ENCODE measurements at regions not wholly inside any gene's neighbourhood (a gene's known extent, or its start where the extent isn't known, plus 50 kb on each side); places are given as distances from the start of the nearest gene placed in this dataset.
A peak's percentile ranks its signal among the peaks of the same experiment; 100 is the strongest.

GRCh38 chr18:7447318-7448028, 119.6 kb upstream of the PTPRM start:
- H3K27me3 ChIP-seq (ENCODE audit: control insufficient read depth in 1 of 2, insufficient read depth in 2 of 2, low read length in 2 of 2): no peaks in the 10 kb centered on the region
- 46 to 49% methylated on average over 2 of the region's 2 CpGs for WGBS, 2 donors
- no peaks in the 10 kb centered on the region for H3K9me3 ChIP-seq (ENCODE audit: control insufficient read depth in 2 of 2, insufficient read depth in 1 of 2, low read depth in 1 of 2, low read length in 1 of 2)
- no peaks in the 10 kb centered on the region for H3K4me1 ChIP-seq (ENCODE audit: control insufficient read depth in 2 of 2, insufficient read depth in 2 of 2, low read length in 1 of 2)
- no peak overlapping the region for H3K4me3 ChIP-seq (ENCODE audit: low read depth in 1 of 2, low read length in 2 of 2)
- H3K36me3 ChIP-seq (ENCODE audit: control insufficient read depth in 2 of 2, insufficient read depth in 2 of 2, low read length in 1 of 2): no peaks in the 10 kb centered on the region
- no peak overlapping the region for H3K27ac ChIP-seq (ENCODE audit: low read depth in 2 of 2, low read length in 1 of 2)

DNA sequence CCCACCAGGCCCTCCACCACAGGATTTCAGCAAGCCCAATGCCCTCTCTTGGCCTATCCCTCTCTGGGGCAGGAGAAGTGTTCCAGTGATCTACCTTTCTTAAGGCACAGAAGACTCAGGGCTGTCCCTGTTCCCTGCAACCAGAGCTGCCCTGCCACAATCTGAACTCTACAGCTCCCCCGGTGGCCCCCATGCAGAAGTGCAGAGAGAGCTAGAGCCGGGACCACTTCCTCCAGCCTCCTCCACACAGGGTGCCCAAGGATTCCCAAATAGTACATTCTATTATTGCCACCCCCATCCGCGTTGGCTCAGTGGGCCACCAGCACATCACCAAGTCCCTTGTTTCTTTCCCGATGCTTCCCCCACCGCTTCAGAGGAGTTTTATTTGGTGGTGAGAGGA, 114.8 kb upstream of the PTPRM start:
- Histone ChIP-seq H3K36me3 (ENCODE audit: control insufficient read depth in 2 of 2, insufficient read depth in 2 of 2, low read length in 1 of 2) (no peaks in the 10 kb centered on the region), H3K4me1 (ENCODE audit: control insufficient read depth in 2 of 2, insufficient read depth in 2 of 2, low read length in 1 of 2) (no peaks in the 10 kb centered on the region), H3K4me3 (ENCODE audit: low read depth in 1 of 2, low read length in 2 of 2) (no peak overlapping the region), H3K9me3 (ENCODE audit: control insufficient read depth in 2 of 2, insufficient read depth in 1 of 2, low read depth in 1 of 2, low read length in 1 of 2) (no peaks in the 10 kb centered on the region), H3K27ac (ENCODE audit: low read depth in 2 of 2, low read length in 1 of 2) (no peak overlapping the region), H3K27me3 (ENCODE audit: control insufficient read depth in 1 of 2, insufficient read depth in 2 of 2, low read length in 2 of 2) (no peaks in the 10 kb centered on the region)
- 42 to 53% methylated on average over 6 of the region's 6 CpGs for WGBS, 2 donors

- H3K36me3 ChIP-seq (ENCODE audit: control insufficient read depth in 2 of 2, insufficient read depth in 2 of 2, low read length in 1 of 2): no peaks in the 10 kb centered on the region
- H3K9me3 ChIP-seq (ENCODE audit: control insufficient read depth in 2 of 2, insufficient read depth in 1 of 2, low read depth in 1 of 2, low read length in 1 of 2): no peaks in the 10 kb centered on the region
- H3K4me3 ChIP-seq (ENCODE audit: low read depth in 1 of 2, low read length in 2 of 2): no peak overlapping the region
- WGBS, 2 donors: 89 to 92% methylated on average over 6 of the region's 6 CpGs
- no peaks in the 10 kb centered on the region for H3K27me3 ChIP-seq (ENCODE audit: control insufficient read depth in 1 of 2, insufficient read depth in 2 of 2, low read length in 2 of 2)
- H3K27ac ChIP-seq (ENCODE audit: low read depth in 2 of 2, low read length in 1 of 2): no peak overlapping the region
- no peaks in the 10 kb centered on the region for H3K4me1 ChIP-seq (ENCODE audit: control insufficient read depth in 2 of 2, insufficient read depth in 2 of 2, low read length in 1 of 2)
Observed at GRCh38 chr18:7454429-7454828, 112.7 kb upstream of the PTPRM start.

DNA sequence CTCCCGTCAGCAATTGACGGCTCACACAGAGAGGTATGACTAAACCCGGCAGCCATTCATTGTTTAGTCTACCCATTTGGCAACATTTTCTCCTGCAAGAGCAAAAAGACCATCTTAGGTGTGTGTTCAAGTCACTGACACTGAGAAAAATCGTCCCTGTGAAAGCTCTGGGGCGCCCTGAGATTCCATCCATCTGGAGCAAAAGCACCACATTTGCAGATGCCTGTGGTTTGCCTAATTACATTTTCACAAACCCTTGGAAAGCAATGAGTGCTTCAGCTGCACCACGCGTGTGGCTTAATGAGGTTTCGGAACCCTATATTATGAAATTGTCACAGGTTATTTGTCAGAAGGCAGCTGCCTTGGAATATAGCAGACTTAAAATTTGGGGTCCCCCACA, 110.7 kb upstream of the PTPRM start:
- no peak overlapping the region for H3K27ac ChIP-seq (ENCODE audit: low read depth in 2 of 2, low read length in 1 of 2)
- WGBS, 2 donors: 82 to 86% methylated on average over 8 of the region's 8 CpGs
- H3K9me3 ChIP-seq (ENCODE audit: control insufficient read depth in 2 of 2, insufficient read depth in 1 of 2, low read depth in 1 of 2, low read length in 1 of 2): no peaks in the 10 kb centered on the region
- no peaks in the 10 kb centered on the region for H3K4me1 ChIP-seq (ENCODE audit: control insufficient read depth in 2 of 2, insufficient read depth in 2 of 2, low read length in 1 of 2)
- H3K27me3 ChIP-seq (ENCODE audit: control insufficient read depth in 1 of 2, insufficient read depth in 2 of 2, low read length in 2 of 2): no peaks in the 10 kb centered on the region
- no peaks in the 10 kb centered on the region for H3K36me3 ChIP-seq (ENCODE audit: control insufficient read depth in 2 of 2, insufficient read depth in 2 of 2, low read length in 1 of 2)
- H3K4me3 ChIP-seq (ENCODE audit: low read depth in 1 of 2, low read length in 2 of 2): no peak overlapping the region

DNA sequence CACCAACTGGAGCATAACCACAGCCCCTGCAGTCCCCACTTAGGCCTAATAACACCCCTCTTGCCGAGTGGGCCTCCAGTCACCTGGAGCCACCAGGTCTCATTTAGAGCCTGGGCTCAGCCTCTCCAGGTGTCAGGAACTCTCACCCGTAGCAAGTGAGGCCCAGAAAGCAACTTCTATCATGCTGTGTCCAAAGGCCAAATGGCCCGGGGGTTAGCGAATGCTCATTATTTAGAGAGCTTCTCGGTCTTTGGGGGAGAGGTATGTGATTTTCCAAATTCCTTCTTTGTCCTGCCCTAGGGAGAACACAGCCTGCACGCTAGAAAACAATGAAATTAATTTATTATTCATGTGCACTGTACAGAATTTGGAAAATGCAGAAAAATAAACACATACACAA, 109.9 kb upstream of the PTPRM start:
- H3K27me3 ChIP-seq (ENCODE audit: control insufficient read depth in 1 of 2, insufficient read depth in 2 of 2, low read length in 2 of 2): no peaks in the 10 kb centered on the region
- 80 to 87% methylated on average over 6 of the region's 6 CpGs for WGBS, 2 donors
- no peaks in the 10 kb centered on the region for H3K4me1 ChIP-seq (ENCODE audit: control insufficient read depth in 2 of 2, insufficient read depth in 2 of 2, low read length in 1 of 2)
- no peaks in the 10 kb centered on the region for H3K36me3 ChIP-seq (ENCODE audit: control insufficient read depth in 2 of 2, insufficient read depth in 2 of 2, low read length in 1 of 2)
- H3K4me3 ChIP-seq (ENCODE audit: low read depth in 1 of 2, low read length in 2 of 2): no peak overlapping the region
- no peaks in the 10 kb centered on the region for H3K9me3 ChIP-seq (ENCODE audit: control insufficient read depth in 2 of 2, insufficient read depth in 1 of 2, low read depth in 1 of 2, low read length in 1 of 2)
- H3K27ac ChIP-seq (ENCODE audit: low read depth in 2 of 2, low read length in 1 of 2): no peak overlapping the region

GRCh38 chr18:7458884-7459283, 108.2 kb upstream of the PTPRM start:
- H3K4me1 ChIP-seq (ENCODE audit: control insufficient read depth in 2 of 2, insufficient read depth in 2 of 2, low read length in 1 of 2): no peaks in the 10 kb centered on the region

DNA sequence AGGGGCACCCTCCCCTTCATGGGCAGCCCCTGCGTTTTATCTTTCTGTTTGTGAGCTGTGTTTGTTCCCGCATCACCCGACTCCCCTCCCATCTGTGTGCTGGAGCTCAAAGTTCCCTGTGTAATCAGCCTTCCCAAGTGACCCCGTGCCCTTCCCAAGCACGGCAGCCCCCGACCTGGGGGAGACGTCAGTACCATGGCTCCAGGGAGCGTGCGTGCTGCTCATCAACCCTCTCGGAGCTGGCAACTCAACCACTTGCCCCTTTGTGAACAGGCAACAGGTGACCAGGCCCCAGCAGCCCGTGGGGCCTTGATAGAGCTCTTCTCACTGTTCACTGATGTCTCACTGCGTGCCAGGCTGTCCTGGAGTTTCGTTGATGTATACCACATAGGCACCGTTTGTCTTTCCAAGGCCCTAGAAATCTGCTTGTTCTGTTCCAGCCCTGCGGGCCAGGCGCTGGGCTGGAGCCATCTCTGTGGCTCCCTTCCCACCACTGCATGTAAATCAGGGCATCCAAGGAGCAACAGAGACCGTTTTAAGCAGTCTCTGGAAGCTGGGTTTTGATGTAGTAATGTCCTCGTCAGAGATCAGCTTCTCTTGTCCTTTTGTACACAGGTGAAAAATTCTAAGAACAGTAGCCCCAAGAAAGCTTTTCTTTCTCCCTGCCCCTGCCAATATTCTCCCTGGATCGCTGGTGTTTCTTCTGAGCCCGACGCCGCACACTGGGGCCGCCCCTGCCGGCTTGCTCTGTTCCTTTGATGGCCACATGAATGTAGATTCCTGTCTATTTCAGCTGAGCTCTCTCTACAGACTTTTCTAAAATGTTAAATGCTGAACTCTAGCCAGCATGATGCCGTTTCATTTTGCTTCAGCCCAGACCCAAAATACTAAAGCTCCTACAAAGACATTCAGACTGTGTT, 107.0 kb upstream of the PTPRM start:
- peak overlapping the region in 1 of 2 donors; percentile 11 for H3K4me3 ChIP-seq (ENCODE audit: low read depth in 1 of 2, low read length in 2 of 2)
- no peaks in the 10 kb centered on the region for H3K27me3 ChIP-seq (ENCODE audit: control insufficient read depth in 1 of 2, insufficient read depth in 2 of 2, low read length in 2 of 2)
- no peaks in the 10 kb centered on the region for H3K9me3 ChIP-seq (ENCODE audit: control insufficient read depth in 2 of 2, insufficient read depth in 1 of 2, low read depth in 1 of 2, low read length in 1 of 2)
- WGBS, 2 donors: 46 to 48% methylated on average over 25 of the region's 25 CpGs
- H3K27ac ChIP-seq (ENCODE audit: low read depth in 2 of 2, low read length in 1 of 2): peak overlapping the region; percentile 1 to 74
- H3K4me1 ChIP-seq (ENCODE audit: control insufficient read depth in 2 of 2, insufficient read depth in 2 of 2, low read length in 1 of 2): no peaks in the 10 kb centered on the region
- H3K36me3 ChIP-seq (ENCODE audit: control insufficient read depth in 2 of 2, insufficient read depth in 2 of 2, low read length in 1 of 2): no peaks in the 10 kb centered on the region

More at GRCh38 chr18:7458884-7459283, 108.2 kb upstream of the PTPRM start:
- H3K4me3 ChIP-seq (ENCODE audit: low read depth in 1 of 2, low read length in 2 of 2): no peak overlapping the region
- no peaks in the 10 kb centered on the region for H3K36me3 ChIP-seq (ENCODE audit: control insufficient read depth in 2 of 2, insufficient read depth in 2 of 2, low read length in 1 of 2)
- no peak overlapping the region for H3K27ac ChIP-seq (ENCODE audit: low read depth in 2 of 2, low read length in 1 of 2)
- H3K27me3 ChIP-seq (ENCODE audit: control insufficient read depth in 1 of 2, insufficient read depth in 2 of 2, low read length in 2 of 2): no peaks in the 10 kb centered on the region
- 69 to 71% methylated on average over 1 of the region's 1 CpG for WGBS, 2 donors
- no peaks in the 10 kb centered on the region for H3K9me3 ChIP-seq (ENCODE audit: control insufficient read depth in 2 of 2, insufficient read depth in 1 of 2, low read depth in 1 of 2, low read length in 1 of 2)

DNA sequence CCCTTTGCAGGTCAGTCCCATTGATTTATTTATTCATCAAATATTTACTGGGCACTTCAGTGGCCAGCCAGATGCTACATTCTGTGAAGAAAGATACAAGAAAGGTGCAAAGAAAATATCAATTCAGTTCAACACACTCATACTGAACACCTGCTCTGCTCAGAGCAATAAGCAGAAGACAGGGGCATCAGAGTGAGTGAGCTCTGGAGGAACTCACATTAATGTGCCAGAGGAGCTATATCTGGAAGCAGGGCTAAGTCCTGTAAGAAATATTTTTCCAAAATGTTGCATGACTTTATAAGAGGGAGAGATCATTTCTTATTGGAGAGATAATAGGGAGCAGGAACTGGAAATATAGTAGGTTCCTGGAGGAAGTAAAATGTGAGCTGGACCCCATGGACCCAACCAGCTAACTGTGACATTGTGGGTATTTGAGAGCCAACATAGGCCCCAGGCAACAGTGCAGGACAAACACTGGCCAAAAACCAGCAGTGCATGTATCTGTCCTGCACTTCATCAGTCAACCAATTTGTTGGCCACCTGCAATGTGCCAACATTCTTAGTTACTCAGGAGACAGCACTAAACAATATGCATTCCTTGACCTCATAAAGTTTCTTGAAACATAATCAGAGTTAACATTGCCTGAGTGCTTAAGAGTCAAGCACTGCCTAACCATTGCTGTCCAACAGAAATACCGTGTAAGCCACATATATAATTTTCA, 102.7 kb upstream of the PTPRM start:
- no peak overlapping the region for H3K4me3 ChIP-seq (ENCODE audit: low read depth in 1 of 2, low read length in 2 of 2)
- 52 to 58% methylated on average over 1 of the region's 1 CpG for WGBS, 2 donors
- no peaks in the 10 kb centered on the region for H3K27me3 ChIP-seq (ENCODE audit: control insufficient read depth in 1 of 2, insufficient read depth in 2 of 2, low read length in 2 of 2)
- H3K27ac ChIP-seq (ENCODE audit: low read depth in 2 of 2, low read length in 1 of 2): no peak overlapping the region
- no peaks in the 10 kb centered on the region for H3K9me3 ChIP-seq (ENCODE audit: control insufficient read depth in 2 of 2, insufficient read depth in 1 of 2, low read depth in 1 of 2, low read length in 1 of 2)
- H3K36me3 ChIP-seq (ENCODE audit: control insufficient read depth in 2 of 2, insufficient read depth in 2 of 2, low read length in 1 of 2): no peaks in the 10 kb centered on the region
- no peaks in the 10 kb centered on the region for H3K4me1 ChIP-seq (ENCODE audit: control insufficient read depth in 2 of 2, insufficient read depth in 2 of 2, low read length in 1 of 2)

DNA sequence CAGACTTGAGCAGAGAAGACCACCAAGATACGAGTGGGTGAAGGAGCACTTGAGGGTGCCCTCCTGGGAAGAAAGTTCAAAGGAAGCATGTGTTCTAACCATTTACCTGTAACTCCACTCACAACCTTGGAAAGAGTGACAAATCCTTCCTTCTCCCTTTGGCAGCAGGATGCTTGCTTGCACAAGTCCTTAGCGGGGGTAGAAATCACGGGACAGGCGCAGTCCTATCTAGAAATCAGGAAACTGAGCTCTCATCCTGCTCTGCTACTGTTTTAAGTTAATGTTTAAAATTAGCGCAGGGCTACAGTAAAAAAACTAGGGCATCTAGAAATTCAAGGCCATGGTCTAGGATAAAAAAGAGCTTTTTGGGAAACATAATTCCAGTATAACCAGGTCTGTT, 100.9 kb upstream of the PTPRM start:
- H3K4me3 ChIP-seq (ENCODE audit: low read depth in 1 of 2, low read length in 2 of 2): no peak overlapping the region
- 55 to 77% methylated on average over 5 of the region's 5 CpGs for WGBS, 2 donors
- H3K36me3 ChIP-seq (ENCODE audit: control insufficient read depth in 2 of 2, insufficient read depth in 2 of 2, low read length in 1 of 2): no peaks in the 10 kb centered on the region
- no peaks in the 10 kb centered on the region for H3K27me3 ChIP-seq (ENCODE audit: control insufficient read depth in 1 of 2, insufficient read depth in 2 of 2, low read length in 2 of 2)
- H3K4me1 ChIP-seq (ENCODE audit: control insufficient read depth in 2 of 2, insufficient read depth in 2 of 2, low read length in 1 of 2): no peaks in the 10 kb centered on the region
- no peak overlapping the region for H3K27ac ChIP-seq (ENCODE audit: low read depth in 2 of 2, low read length in 1 of 2)
- no peaks in the 10 kb centered on the region for H3K9me3 ChIP-seq (ENCODE audit: control insufficient read depth in 2 of 2, insufficient read depth in 1 of 2, low read depth in 1 of 2, low read length in 1 of 2)
